Astrocyte of the spinal cord (primary cell): ENCODE measurements at regions not wholly inside any gene's neighbourhood (a gene's known extent, or its start where the extent isn't known, plus 50 kb on each side); places are given as distances from the start of the nearest gene placed in this dataset.

Experiments
- DNase-seq: peaks from one replicate; pipeline ENCODE4 v3.0.0; 2011; ENCODE audit warnings: low read depth, low spot score
- H3K4me3 ChIP-seq: 2 replicates; pipeline ENCODE4 v1.5.1; 2011; ENCODE audit warnings: low read depth, mild to moderate bottlenecking, low read length, moderate library complexity
- CTCF ChIP-seq: IDR thresholded peaks from 2 replicates; pipeline ENCODE4 v1.5.1; 2012; ENCODE audit warnings: low read depth, mild to moderate bottlenecking, low read length, inconsistent platforms
- in situ Hi-C: cut with HindIII; loops from 2 replicates; pipeline ENCODE4 v1.10.0; 2017; ENCODE audit warnings: low sequenced_read_pairs

- H3K4me3 ChIP-seq: no peak overlapping the region
- in situ Hi-C loops: no loop called here
- no peak for TF ChIP-seq CTCF
- no peak for DNase-seq
Observed at GRCh38 chr16:27665881-27666280, 115.9 kb downstream of the KATNIP start.

- TF ChIP-seq CTCF: no peak
- no peak for DNase-seq
- no peak overlapping the region for H3K4me3 ChIP-seq
- in situ Hi-C loops: no loop called here
Observed at GRCh38 chr16:27670071-27670810, 120.3 kb downstream of the KATNIP start.

- TF ChIP-seq CTCF: no peak
- H3K4me3 ChIP-seq: no peak overlapping the region
- no peak for DNase-seq
- in situ Hi-C loops: no loop called here
Observed at GRCh38 chr16:27671410-27671809, 121.5 kb downstream of the KATNIP start.

- peak; percentile 58 for DNase-seq
- in situ Hi-C loops: no loop called here
- no peak overlapping the region for H3K4me3 ChIP-seq
- TF ChIP-seq CTCF: no peak
Observed at GRCh38 chr16:27676839-27677238, 126.9 kb downstream of the KATNIP start.

GRCh38 chr16:27677263-27677662 is 127.3 kb downstream of the KATNIP start:
- H3K4me3 ChIP-seq: no peak overlapping the region
- in situ Hi-C loops: no loop called here
- peak; percentile 38 for DNase-seq
- TF ChIP-seq CTCF: no peak

GRCh38 chr16:27678955-27679354 is 129.0 kb downstream of the KATNIP start:
- in situ Hi-C loops: no loop called here
- TF ChIP-seq CTCF: no peak
- no peak overlapping the region for H3K4me3 ChIP-seq
- no peak for DNase-seq
